Hematopoietic multipotent progenitor cell treated with erythropoietin and hydrocortisone succinate and interleukin-3 and kit ligand, for 8 days (in vitro differentiated cells): ENCODE measurements at regions not wholly inside any gene's neighbourhood (a gene's known extent, or its start where the extent isn't known, plus 50 kb on each side); places are given as distances from the start of the nearest gene placed in this dataset.

Source experiments
- DNase-seq: peaks from one replicate; pipeline ENCODE4 v3.0.0-alpha.2; 2015

DNA sequence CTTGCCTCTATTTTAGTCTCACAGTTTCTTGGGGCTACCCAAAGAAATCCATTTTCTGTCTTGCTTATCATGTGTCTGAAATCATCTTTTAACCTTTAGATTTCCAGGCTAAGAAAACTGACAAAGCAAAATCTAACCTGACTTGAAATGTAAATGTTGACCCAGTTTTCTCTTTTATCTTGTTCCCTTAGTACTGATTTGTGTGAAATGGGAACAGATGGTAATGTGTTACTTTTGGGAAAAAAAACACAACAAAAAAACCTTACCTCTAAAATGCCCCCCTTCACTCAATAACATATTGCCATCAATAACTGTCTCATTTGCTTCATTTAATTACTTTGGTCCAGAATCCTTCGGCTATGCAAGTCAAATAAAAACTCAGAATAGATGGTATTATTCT, 383.2 kb upstream of the DCN start:
- DNase-seq, result no peak

DNA sequence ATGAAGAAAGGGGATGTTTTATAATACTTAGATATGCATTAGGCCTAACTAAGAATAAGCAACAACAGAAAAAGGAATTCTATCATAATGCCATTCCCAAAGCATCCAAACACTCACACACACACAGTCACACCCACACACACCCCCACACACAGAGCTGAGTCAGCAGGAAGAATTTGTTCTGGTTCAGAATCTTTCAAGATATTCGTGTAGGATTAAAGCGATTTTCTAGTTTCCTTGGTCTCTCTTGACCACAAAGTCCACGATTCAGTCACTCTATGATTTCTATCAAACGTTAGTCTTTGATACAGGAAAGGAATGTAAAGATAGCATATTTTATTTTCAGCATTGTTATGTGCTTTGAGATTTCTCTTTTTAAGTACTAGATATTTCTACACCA, 382.6 kb upstream of the DCN start:
- DNase-seq, result no peak

DNA sequence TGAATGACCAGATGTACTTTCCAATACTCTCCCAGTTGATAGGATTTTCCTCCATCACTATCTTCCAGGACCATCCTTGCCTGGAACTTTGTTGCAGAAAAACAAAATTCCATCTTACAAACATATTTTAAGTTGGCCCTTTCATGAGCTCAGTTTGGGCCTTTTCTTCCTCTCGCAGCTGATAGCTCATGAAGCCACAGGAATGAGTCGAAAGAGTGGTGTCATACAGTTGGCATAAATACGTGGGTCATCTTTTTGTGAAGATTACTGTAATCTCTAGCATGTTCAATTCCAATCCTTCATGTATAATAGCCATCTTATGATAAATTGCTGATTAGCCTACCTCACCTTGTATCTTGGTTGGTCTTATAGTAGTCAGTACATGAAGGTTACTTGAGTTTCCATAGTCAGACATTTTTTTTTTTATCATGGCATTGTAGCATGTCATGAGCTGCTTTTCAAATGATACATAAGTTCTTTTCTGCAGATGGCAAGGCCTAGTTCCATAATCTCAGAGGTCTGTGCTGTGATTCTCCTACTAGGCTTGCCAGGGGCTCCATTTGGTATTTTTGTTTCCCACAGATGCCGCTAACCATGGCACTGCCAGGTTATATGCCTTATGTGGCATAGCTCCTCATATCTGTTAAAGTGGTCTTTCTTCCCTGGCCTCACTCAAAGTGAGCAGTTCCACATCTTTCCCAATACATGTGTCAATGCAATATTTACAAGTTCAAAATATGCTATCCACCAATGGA, 380.6 kb upstream of the DCN start:
- DNase-seq, result no peak

DNA sequence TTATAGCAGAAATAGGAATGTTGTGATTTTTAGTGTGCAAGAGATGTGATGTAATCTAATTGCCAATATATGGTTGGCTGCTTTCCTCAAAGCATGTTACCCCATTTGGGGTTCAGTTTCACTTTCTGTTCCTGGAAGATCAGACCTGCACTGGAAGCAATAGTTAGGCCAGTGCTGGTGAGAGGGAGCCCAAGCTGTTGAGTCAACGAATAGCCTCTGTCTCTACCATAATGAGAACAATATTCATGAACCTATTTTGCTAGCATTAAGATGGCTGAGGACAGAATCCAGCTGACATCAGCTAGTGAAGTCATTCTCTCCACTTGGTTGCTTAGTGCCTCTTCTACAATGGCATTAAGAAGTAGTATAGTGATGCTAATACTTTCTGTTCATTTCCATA, 379.9 kb upstream of the DCN start:
- DNase-seq, result no peak

DNA sequence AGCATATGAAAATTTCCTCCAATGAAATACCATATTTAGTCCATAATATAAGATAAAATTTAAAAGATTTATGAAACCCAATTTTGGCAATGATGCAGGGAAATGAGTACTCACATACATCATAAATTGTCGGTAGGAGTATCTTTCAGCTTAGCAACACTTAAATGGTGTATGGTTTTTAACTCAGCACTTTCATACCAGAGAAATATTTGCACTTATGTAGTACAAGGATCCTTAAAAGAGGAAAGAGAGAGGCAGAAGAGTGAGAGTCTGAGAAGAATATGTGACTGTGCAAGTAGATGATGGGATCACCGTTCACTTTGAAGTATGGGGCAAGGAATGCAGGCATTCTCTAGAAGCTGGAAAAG, 379.3 kb upstream of the DCN start:
- no peak for DNase-seq

DNA sequence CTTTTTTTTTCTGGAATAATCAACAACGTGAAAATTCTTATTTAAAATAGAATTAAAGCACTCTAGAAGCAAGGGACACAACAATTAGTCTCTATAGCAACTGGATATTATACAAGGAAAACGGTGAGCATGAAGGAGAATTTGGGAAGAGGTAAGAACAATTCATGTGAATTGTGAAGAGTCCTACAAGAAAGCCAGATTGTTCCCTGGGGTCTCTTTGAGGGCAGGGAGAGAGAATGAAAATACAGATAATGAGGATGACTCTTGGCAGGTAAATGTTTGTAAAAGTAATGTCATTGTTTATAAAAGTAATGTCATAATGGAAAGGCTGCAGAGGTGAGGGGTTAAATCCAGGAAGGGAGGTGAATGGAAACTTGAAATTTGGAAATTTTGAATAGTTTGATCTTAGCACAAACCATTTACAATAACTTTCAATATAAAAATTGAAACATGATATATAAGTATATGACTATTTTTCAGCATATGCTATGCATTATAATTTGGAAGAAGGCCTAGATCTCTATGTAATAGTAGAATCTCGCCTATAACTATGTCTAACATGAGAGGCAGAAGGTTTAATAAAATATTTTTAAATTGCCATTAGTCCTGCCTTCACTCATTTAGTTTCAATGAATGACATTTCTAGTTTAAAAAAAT, 378.8 kb upstream of the DCN start:
- no peak for DNase-seq

DNA sequence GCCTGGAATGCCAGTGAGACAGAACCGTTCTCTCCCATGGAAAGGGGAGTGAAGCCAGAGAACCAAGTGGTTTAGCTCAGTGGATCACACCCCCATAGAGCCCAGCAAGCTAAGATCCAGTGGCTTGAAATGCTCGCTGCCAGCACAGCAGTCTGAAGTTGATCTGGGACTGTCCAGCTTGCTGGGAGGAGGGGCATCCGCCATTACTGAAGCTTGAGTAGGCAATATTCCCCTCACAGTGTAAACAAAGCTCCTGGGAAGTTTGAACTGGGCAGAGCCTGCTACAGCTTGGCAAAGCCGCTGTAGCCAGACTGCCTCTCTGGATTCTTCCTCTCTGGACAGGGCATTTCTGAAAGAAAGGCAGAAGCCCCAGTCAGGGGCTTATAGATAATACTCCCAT, 374.3 kb upstream of the DCN start:
- no peak for DNase-seq

DNA sequence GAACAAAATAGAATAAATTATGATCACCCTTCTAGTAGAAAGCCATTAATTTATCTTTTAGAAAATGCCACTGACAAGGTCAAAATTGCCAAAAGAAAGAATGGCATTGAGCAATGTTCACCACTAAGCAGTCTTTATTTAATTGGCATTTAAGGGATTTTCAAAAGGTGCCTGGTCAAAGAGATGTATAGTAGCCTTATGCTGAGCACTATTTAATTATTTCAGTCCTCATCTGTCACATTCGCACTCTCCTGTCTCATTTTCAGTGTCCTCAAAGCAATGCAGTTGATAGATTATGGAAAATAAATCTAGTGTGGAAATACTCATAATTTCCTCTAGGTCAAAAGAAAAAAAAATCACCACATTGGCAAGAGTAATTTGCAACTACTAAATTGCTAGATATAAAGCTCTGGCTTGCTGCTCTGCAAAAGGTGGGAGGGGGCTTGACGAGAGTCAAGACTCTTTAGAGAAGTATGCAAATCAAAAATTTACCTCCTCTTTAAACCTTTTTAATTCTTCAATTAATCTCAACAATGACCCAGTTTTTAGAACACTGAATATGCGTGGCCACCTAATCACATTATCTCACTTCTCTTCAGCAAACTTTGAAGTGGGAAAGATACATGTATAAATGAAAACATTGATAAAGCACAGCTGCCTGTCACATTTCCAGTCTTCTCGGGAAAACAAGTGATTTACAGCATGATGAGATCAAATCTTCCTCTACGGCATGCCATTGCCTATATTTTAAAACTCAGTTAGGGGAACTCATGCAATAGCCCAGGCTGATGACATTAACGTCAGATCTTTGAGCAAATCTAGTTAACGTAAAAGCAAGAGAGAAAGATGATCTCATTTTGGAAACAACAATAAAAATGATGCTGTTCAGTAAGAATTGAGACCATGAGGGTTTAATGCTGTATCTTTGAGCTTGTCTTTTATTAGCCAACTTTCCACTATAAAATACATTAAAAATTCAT, 373.1 kb upstream of the DCN start:
- DNase-seq, result no peak

DNA sequence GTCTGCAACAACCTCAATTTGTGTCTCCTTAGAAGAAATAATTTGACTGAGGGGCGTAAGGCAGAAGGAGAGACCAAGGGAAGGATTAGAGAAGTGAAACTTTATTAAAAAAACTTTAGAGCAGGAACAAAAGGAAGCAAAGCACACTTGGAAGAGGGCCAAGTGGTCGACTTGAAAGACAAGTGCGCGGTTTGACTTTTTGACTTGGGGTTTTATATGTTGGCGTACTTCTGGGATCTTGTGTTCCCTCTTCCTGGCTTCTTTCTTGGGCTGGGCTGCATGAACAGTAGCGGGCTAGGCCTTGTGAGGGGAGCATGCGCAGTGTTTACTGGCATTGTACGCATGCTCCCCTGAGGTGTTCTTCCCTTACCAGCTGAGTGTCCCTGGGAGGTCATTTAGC, 369.3 kb upstream of the DCN start:
- no peak for DNase-seq

DNA sequence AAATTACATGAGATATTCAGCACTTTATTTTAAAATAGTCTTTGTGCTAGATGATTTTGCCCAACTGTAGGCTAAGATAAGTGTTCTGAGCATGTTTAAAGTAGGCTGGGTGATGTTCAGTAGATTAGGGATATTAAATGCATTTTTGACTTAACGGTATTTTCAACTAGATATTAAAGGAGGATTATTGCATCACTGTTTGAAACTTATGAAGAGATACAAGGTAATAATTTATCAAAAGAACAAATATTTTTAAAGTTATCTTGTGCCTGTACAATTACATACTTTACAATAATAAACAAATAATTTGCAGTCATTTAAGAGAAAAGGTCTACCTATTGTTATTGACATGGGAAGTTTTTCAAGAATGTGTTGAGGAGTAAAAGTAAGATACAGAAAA, 368.6 kb upstream of the DCN start:
- no peak for DNase-seq

DNA sequence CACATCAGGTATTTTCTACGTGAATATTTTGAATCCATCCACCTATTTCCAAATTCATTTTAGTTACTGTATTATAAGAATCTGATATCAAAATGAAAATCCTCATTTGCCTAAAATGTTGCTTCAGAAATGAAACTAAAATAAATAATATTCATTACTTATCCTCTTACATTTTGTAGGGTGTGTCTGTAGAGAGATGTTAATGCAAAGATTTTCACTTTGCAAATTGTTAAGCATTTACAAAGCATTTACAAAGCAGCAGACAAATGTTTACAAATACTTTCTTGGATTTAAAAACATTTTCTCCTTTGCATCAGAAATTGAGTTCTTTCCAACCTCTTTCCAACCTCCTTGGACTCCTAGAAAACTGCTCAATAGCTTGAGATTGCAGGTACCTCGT, 360.0 kb upstream of the DCN start:
- DNase-seq, result no peak

DNA sequence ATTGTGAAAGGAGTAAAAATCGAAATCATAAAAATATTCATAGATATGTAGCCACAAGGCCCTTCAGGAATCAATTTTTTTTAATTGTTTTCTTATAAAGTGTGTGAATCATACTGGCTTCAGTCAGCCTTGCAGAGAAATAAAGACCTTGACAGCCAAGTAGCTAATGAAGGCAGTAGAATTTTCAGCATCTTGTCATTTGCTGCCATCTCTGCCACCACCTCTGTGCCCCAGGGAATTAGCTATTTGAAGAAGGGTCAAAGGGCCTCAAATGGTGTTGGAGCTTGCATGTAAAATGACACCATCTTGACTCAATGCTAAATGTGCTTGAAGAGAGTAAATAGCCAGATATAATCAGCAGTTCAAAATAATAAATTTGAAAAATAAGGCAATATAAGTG, 359.4 kb upstream of the DCN start:
- DNase-seq, result no peak

DNA sequence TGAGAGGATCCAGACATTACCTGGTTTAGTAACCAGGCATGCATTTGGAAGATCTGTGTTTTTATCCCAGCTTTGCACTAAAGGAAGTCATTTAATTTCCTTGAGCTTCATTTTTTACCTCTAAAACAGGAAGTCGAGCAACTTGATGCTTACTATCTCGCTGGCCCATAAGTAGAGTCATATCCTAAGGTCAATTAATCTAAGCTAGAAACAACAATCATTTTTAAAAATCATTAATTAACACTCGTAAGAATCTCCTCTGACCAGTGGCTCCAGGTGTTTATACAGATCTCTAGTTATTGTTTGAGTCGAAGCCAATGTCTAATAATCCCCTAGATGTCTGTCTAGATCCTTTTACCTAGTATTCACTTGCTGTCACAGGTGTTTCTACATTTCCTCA, 355.8 kb upstream of the DCN start:
- DNase-seq, result no peak

DNA sequence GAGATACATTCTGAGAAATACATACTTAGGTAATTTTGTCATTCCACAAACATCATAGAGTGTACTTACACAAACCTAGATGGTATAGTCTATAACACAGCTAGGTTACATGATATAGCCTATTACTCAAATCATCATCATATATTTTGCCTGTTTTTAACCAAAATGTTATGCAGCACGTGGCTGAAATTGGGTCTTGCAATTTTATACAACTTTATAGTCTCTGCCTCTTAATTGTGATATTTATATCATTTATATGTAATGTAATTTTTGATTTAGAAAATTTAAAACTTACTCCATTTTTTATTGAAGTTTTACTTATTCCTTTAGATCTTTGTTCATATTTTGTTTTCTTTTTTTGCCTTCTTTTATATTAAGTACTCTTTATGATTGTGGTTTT, 350.7 kb upstream of the DCN start:
- no peak for DNase-seq

DNA sequence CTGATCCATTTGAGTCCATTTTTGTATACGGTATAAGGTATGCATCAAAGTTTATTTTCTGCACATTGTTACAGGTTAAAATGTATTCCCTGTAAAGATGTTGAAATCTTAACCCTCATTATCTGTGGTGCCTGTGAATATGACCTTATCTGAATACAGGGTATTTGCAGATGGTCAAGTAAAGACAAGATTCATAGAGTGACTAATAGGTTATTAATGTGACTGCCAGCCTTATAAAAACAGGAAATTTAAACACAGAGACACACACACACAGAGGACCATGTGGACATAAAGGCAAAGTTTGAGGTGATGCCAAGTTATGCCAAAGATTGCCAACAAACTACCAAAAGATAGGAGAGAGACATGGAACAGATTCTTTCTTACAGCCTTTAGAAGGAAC, 347.2 kb upstream of the DCN start:
- no peak for DNase-seq

DNA sequence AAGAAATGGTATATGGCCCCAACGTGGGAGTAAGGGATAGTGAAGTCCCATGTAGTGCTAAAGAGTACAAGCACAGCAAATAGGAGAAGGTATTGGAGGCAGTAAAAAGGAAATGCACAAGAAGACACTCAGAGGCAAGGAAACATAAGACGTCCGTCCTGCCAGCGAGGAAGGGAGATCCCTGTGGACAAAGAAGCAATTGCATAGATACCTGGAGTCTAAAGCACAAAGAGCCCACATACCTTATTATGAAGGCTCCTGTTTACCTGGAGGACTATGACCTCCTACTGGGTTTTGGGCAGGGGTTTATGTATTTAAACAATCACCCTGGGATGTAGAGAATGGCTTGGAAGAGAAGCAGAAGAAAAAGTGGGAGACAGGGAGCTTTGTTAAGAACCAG, 341.2 kb upstream of the DCN start:
- DNase-seq, result no peak

DNA sequence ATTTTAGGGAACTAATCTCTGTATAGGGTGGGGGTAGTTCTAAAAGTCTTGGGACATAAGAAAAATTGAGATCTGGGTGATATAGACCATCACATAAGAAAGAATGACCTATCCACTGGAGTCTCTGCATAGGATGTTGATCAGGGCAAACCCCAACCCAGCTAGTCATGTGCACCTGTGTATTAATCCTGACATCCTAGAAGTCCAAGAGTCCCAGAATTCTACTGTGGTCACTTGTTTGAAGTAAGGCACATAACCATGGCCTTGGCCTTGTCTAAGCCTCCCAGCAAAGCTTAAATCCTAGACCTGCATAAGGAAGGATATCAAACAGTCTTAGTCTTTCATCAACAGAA, 334.1 kb upstream of the DCN start:
- DNase-seq, result no peak

DNA sequence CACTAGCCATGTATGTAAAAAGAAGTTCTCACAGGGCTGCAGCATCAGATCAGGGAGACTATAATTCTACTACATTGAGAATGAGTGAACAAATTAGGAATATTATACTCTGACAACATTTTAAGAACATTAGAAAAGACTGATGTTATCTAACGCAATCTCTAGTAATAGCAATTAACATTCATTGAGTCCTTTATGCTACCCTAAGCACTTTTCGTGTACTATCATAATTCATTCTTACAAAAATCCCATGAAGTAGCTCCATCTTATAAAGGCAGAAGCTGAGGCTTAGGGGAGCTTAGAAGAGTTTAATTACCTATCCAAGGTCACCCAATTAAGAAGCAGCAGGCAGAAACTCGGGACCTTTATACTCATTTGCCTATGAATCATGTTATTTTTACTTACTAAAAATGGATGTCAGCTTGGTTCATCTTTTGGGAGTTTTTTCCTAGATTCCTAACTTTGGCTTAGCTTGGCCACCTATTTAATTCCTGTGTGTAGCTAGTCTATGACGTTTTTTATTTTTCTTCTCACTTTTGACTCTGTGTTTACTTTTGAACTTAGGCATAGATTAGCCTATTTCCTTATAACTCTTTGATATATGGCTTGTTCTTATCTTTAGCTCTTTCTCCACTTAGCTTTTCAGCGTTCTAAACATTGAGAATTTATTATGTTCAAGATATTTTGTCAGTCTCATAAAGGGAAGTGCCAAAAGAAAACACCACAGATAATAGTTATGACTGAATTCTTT, 333.5 kb upstream of the DCN start:
- no peak for DNase-seq

DNA sequence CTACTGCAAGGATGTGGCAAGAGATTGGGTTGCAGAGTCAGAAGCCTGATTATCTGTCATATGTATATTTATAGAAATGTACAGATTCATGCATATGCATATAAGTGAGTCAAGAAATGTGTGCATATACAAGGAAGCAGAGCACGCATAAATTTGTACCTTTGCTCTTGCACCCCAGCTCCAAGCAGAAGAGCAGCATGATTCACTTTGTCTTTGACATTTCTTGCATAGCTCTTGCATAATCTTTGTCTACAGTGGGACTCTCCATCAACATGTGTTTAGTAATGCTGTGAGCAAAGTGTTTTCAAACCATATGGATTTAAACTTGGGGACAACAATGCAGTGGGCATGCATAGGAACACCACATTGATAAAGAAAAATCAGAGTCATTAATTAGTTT, 330.7 kb upstream of the DCN start:
- no peak for DNase-seq

DNA sequence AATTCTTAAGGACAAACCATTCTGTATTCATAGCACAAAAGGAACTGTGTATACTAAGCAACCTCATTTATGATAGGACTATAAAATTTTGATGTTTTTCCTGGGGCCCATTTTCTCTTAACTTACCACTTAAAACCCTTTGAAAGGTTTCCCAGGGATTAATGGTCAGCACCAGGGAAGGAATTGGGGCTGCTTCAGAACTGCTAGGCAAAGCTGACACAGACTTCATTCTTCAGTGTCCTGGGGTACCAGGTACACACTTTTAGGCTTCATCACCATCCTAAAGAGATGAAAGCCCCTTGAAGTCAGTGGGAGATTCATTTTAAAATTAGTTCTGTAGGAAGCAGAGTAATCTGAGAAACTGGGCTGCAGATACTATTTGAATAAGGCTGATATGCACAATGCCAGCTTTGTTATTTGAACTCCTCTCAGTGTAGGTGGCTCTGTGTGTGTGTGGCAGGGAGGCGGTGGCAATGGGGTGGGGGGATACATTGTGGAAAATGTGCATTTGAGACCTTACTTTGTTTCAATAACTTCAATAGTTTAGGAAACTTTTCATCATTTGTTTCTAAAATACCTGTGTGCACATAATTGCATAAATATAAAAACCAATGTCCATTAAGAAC, 329.3 kb upstream of the DCN start:
- DNase-seq, result no peak

DNA sequence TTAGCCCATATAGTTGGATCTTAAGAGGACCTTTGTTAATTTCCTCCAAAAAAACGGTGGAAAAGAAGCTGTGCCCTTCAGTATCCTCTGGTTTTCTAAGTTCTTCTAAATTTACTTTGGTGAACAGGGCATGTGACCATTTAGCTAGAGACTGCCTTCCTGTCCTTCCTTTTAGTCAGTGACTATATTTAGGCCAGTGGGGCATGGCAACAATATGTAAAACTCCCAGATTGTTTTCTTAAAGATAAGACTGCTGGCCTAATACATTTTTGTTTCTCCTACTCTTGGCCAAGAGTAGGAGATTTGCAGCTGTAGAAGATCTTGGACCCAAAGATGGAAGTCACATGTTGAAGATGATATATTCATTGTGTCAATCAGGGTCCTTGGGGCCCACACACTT, 325.1 kb upstream of the DCN start:
- no peak for DNase-seq

DNA sequence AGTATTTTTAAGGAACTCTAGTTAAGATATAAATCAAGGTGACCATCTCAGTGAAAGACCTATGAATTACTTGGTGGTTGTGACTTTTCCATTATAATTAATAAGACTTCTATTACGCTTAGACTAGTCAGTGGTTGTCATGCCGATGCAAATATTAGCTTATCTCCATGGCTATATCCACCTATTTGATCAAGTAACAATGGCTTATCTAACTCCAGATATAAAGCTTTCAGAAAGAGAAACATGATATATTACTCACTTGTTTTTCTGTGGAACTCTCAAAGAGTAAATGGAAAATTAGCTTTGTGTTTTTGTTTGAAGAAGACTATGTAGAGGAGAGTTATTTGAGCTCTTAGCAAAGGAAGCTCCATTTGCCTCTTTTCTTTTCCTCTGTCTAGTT, 323.8 kb upstream of the DCN start:
- DNase-seq, result no peak

DNA sequence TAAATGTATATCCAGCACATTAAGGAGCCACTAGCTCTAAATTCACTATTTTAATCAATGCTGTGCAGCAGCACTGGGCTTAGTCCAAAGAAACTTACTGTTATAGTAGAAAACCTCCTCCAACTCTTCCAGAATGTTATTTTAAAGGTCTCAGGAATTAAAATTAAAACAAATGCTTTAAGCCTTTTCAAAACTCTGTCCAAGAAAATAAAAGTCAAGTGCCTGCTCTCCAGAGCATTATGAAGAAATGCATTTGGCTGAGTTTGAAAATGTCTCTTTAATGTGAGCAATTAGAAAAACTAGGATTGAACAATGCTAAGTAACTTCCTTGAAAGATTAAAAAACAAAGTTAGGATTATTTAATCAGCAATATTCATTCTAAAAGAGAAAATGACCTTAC, 322.4 kb upstream of the DCN start:
- DNase-seq, result no peak
